Urothelium cell line (cell line): ENCODE measurements at regions not wholly inside any gene's neighbourhood (a gene's known extent, or its start where the extent isn't known, plus 50 kb on each side); places are given as distances from the start of the nearest gene placed in this dataset.

Source experiments
- DNase-seq: peaks from one replicate; pipeline ENCODE4 v3.0.0; 2011; ENCODE audit warnings: low spot score, mixed read lengths
- FAIRE-seq: peaks from 2 replicates; lab custom pipeline; 2011; peaks lifted over from hg19 to GRCh38; lab: Jason Lieb, UNC

GRCh38 chr22:20637750-20638506 is 130.5 kb downstream of the MED15 start:
- FAIRE-seq (no peak), DNase-seq (no peak)

DNA sequence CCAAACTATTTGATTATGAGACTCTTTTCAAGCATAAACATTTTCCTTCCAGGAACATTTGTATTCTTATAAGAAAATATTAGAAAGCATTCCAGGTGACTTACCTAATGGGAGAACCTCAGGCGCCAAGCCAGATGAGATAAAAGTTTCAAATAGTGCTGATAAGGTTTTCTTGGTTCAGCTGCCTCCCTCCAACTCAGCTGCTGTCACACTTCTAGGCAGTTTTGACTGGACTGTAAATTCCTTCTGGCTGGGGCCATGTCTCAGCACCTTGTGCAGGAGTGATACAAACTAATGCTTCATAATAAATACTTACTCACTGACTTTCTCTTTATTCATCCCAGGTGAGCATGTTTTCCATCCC is 131.1 kb downstream of the MED15 start:
- FAIRE-seq: no peak
- DNase-seq: no peak

- FAIRE-seq (no peak), DNase-seq (no peak)
Measured at GRCh38 chr22:20639343-20639742, 131.9 kb downstream of the MED15 start.

DNA sequence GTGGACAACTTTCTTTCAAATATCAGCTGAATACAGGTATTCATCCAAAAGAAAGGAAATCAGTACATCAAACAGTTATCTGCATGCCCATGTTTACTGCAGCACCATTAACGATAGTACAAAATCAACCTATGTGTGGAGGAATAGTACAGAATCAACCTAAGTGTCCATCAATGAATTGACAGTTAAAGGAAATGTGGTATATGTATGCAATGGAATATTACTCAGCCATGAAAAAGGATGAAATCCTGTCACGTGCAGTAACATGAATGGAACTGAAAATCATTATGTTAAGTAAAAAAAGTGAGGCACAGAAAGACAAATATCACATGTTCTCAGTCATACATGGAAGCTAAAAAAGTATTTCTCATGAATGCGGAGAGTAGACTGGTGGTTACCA is 132.3 kb downstream of the MED15 start:
- DNase-seq (no peak), FAIRE-seq (no peak)

GRCh38 chr22:20641198-20641892 is 132.6 kb upstream of the SERPIND1 start:
- DNase-seq (no peak), FAIRE-seq (peak; percentile 48)

DNA sequence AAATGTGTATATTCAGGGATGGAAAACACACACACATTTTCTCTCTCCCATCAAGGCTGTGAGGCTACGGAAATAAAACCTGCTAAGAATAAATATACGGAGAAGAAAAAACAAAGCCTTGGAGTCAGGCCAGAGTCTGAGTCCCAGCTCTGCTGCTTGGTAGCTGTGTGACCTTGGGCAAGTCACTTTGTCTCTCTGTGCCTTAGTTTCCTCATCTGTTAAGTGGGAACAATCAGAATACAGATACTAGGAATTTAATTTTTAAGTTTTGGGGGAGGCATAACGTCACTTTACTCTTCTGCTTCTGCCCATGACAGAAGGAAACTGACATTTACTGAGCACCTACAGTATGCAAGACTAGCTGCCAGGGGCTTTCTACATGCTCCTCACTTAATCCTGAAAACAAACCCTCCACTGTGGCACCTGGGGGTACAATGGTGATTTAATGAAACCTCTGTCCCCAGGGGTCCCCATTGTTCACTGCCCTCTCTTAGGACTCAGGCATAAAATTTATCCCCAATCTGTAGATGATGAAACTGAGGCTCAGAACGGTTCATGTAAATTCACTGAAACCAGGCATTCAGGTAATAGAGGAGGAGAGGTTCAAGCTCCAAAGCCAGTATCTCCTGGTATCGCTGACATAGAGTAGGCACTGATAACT is 131.9 kb upstream of the SERPIND1 start:
- DNase-seq (no peak), FAIRE-seq (no peak)

- FAIRE-seq (no peak), DNase-seq (no peak)
Measured at GRCh38 chr22:20642668-20643179, 131.2 kb upstream of the SERPIND1 start.

GRCh38 chr22:20644071-20644642 is 129.8 kb upstream of the SERPIND1 start:
- FAIRE-seq (peak; percentile 40), DNase-seq (no peak)

GRCh38 chr22:20645954-20646353 is 128.0 kb upstream of the SERPIND1 start:
- DNase-seq (peak; percentile 3), FAIRE-seq (no peak)

GRCh38 chr22:20646415-20646814 is 127.5 kb upstream of the SERPIND1 start:
- no peak for FAIRE-seq
- DNase-seq: peak; percentile 1

GRCh38 chr22:20646906-20647305 is 127.0 kb upstream of the SERPIND1 start:
- DNase-seq (no peak), FAIRE-seq (no peak)

DNA sequence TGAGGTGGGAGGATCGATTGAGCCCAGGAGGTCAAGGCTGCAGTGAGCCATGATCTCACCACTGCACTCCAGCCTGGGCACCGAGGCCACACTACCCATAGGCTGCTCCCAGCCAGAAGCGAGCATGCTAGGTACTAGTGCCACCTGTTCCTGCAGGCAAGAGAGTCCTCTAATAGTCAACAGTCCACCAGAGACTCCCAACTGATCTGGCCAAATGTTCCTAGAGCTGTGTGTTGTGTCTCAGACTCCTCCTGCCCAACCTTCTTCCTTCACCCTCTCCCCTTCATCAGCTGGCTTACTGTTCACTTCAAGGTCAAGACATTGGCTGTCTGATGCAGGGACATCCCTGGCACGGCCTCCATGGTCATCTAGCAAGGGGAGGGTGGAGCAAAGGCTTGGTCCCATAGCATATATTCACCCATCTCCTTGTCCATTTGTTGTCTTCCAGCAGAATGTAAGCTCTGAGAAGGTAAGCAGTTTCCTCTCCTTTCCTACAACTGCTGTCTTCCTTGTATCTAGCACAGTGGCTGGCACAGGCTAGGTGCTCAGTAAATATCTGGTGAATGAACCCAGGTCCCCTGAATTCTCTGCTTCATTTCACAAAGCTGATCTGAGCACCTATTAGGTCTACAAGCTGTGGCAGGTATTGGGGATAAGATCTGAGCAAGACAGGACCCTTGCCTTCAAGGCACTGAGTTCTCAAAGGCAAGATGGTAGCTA is 126.2 kb upstream of the SERPIND1 start:
- FAIRE-seq: no peak
- DNase-seq: no peak

- DNase-seq (no peak), FAIRE-seq (no peak)
Measured at GRCh38 chr22:20648306-20648903, 125.5 kb upstream of the SERPIND1 start.

DNA sequence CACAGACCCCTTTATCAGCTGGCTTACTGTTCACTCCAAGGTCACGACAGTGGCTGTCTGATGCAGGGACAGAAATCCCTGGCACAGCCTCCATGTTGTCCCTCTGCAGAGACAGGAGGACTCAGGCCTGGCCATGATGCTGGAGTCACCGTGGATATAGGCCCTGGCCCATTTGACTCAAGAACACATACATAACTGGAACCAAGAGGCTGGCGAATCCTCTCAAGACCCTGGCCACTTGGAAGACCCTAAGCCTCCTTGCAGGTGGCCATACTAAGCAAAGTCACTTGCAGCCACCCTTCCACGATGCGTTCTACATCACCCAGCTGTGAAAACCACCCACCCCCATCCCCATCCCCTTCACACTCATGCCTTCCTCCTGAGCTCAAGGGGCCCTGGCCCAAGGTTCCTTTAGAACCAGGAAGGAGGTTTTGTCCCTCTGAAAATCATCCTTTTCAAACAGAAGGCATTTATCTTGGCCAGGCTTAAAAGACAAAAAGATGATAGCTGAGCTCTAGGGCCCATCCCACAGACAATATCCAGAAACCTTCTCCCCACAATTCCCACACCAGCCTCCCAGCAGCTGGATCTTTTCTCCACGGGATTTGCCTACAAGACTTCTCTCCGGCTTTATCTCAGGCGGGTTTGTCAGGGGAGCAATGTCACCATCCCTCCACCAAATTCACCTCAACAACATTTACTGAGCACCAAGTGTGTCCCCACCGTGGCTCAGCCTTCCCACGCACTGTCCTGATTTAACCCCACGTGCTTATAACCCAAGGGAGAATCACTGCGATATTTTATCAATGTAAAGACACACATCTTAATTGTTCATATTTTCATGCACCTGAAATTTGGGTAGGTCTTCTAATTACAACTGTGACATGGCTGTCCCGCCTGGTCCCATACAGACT is 123.4 kb upstream of the SERPIND1 start:
- FAIRE-seq: peak; percentile 20
- DNase-seq: peak; percentile 3

DNA sequence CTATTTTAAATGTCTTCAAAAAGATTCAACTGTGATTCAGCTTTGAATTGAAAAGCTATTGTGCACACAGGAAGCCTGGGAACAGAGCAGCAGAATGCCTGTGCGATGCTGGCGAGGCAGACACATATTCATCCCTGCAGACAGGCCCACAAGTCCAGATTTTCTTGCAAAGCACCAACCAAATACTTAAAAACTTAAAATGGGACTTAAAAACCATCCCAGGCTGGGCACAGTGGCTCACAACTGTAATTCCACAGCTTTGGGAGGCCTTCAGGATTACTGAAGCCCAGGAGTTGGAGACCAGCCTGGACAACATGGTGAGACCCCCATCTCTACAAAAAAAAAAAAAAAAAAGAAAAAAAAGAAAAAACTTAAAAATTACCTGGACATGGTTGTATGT is 122.6 kb upstream of the SERPIND1 start:
- peak; percentile 2 for DNase-seq
- FAIRE-seq: no peak

DNA sequence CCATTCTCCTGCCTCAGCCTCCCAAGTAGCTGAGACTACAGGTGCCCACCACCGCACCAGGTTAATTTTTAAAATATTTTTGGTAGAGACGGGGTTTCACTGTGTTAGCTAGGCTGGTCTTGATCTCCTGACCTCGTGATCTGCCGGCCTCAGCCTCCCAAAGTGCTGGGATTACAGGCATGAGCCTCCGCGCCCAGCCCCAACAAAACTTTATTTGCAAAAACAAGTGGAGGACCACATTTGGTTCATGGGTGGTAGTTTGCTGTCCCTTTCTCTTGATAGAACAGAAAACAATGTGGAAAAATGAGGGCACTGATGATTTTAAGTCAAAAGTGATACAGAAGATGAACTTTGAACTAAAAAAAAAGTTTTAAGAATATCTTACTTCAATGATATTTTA is 121.8 kb upstream of the SERPIND1 start:
- no peak for DNase-seq
- FAIRE-seq: no peak

- DNase-seq: no peak
Measured at GRCh38 chr22:20652582-20652981, 121.3 kb upstream of the SERPIND1 start.

DNA sequence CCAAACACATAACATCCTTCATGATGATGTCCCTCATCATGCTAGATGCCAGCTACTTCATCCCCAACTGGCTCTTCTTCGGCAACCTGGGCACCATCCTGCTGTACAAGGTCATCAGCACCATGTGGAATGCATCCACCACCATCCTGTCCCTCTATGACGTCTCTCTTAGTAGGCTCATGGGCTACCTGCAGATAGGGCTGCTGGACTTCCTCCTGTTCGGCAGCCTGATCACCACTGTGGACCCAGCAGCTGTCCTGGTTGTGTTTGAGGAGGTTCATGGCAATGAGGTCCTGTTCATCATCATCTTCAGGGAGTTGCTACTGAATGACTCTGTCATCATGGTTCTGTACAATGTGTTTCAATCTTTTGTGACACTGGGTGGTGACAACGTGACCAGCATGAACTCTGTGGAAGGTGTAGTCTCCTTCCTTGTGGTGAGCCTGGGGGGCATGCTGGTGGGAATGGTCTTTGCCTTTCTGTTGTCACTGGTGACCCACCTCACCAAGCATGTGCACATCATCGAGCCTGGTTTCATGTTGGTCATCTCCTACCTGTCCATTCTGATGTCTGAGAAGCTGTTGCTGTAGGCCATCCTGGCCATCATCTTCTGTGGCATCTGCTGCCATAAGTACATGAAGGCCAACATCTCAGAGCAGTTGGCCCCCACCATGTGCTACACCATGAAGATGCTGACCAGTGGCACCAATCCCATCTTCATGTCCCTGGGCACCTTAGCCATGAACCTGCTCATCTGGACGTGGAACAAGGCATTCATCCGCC is 120.7 kb upstream of the SERPIND1 start:
- FAIRE-seq (peak; percentile 95), DNase-seq (no peak)

More at GRCh38 chr22:20652582-20652981, 121.3 kb upstream of the SERPIND1 start:
- no peak for FAIRE-seq
